Endothelial cell of umbilical vein (primary cell): ENCODE measurements at regions not wholly inside any gene's neighbourhood (a gene's known extent, or its start where the extent isn't known, plus 50 kb on each side); places are given as distances from the start of the nearest gene placed in this dataset.

Experiments used
- CTCF ChIP-seq, 2 donors: IDR thresholded peaks; 1 replicate in 1 of 2; 2 replicates in 1 of 2; pipeline ENCODE4 v1.5.1; 2011; ENCODE audit warnings: low read length in 2 of 2, mild to moderate bottlenecking in 2 of 2, moderate library complexity in 2 of 2, control low read depth in 1 of 2, inconsistent platforms in 1 of 2, low read depth in 1 of 2; ENCODE audit not compliant: insufficient read depth in 1 of 2; ENCODE audit errors: extremely low read depth in 1 of 2
- EZH2 ChIP-seq: IDR thresholded peaks from 2 replicates; pipeline ENCODE4 v1.6.1; 2012; ENCODE audit warnings: borderline replicate concordance, low read depth, mild to moderate bottlenecking, moderate library complexity, low read length, inconsistent platforms; ENCODE audit not compliant: severe bottlenecking
- MAX ChIP-seq: IDR thresholded peaks from 2 replicates; pipeline ENCODE4 v1.6.1; 2011; ENCODE audit not compliant: insufficient read depth, insufficient read length
- POLR2A ChIP-seq: IDR thresholded peaks from 2 replicates; pipeline ENCODE4 v1.6.1; 2012; ENCODE audit warnings: low read depth, mild to moderate bottlenecking, control low read depth, low read length
- POLR2AphosphoS5 ChIP-seq: IDR thresholded peaks from 2 replicates; pipeline ENCODE4 v1.6.1; 2012; ENCODE audit warnings: low read depth, mild to moderate bottlenecking, control low read depth, low read length, moderate library complexity; ENCODE audit not compliant: insufficient read depth

DNA sequence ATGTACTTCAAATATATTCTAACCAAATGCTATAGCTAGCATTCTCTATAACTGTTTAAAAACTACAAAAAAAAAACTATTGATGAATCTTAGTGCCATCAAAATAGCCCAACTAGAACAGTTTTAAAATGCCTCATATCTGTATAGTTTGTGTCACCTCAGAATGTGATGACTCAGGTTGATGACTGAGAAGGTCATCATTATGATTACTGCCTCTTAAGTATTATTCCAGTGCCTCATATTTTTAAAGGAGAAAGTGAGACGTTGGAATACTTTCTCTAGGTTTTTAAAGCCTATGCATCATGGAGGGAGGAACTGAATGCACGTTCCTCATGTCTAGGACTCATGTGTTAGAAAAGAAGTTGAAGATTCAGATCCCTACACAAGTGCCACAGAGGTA is 88.2 kb downstream of the TMA16 start:
- TF ChIP-seq POLR2AphosphoS5 (no peak), EZH2 (no peak), CTCF (IDR thresholded peaks at IDR 0.05; ENCODE audit: extremely low read depth in 1 of 2, insufficient read depth in 1 of 2, low read depth in 1 of 2, low read length in 2 of 2) (no peak), POLR2A (no peak), MAX (no peak)
